GM19468 (cell line): ENCODE measurements at regions not wholly inside any gene's neighbourhood (a gene's known extent, or its start where the extent isn't known, plus 50 kb on each side); places are given as distances from the start of the nearest gene placed in this dataset.

Experiments used
- ATAC-seq: cut with Tn5 transposase; IDR thresholded peaks from one replicate; pipeline ENCODE4 v1.9.1; 2021; ENCODE audit warnings: mild to moderate bottlenecking, moderate library complexity, moderate number of reproducible peaks; ENCODE audit not compliant: unreplicated experiment; ENCODE audit errors: extremely low read depth

- ATAC-seq = no peak
Measured at GRCh38 chr6:84528201-84528600, 236.2 kb downstream of the TBX18 start.

GRCh38 chr6:84526631-84527030 is 237.8 kb downstream of the TBX18 start:
- no peak for ATAC-seq

- no peak for ATAC-seq
Measured at GRCh38 chr6:84525907-84526306, 238.5 kb downstream of the TBX18 start.

GRCh38 chr6:84524636-84525035 is 239.8 kb downstream of the TBX18 start:
- ATAC-seq = no peak

GRCh38 chr6:84522135-84522549 is 242.3 kb downstream of the TBX18 start:
- ATAC-seq = no peak

GRCh38 chr6:84521511-84521910 is 242.9 kb downstream of the TBX18 start:
- no peak for ATAC-seq

- no peak for ATAC-seq
Measured at GRCh38 chr6:84517741-84518530, 246.5 kb downstream of the TBX18 start.

- ATAC-seq = no peak
Measured at GRCh38 chr6:84516154-84516553, 248.2 kb downstream of the TBX18 start.

GRCh38 chr6:84515067-84515466 is 249.3 kb downstream of the TBX18 start:
- ATAC-seq = no peak

GRCh38 chr6:84514089-84514971 is 250.1 kb downstream of the TBX18 start:
- ATAC-seq = no peak

- ATAC-seq = no peak
Measured at GRCh38 chr6:84512391-84512790, 252.0 kb downstream of the TBX18 start.

- ATAC-seq = no peak
Measured at GRCh38 chr6:84511929-84512328, 252.5 kb downstream of the TBX18 start.

GRCh38 chr6:84508981-84509380 is 255.4 kb downstream of the TBX18 start:
- ATAC-seq = no peak

- no peak for ATAC-seq
Measured at GRCh38 chr6:84508334-84508733, 256.1 kb downstream of the TBX18 start.

- no peak for ATAC-seq
Measured at GRCh38 chr6:84504025-84504424, 260.4 kb downstream of the TBX18 start.

GRCh38 chr6:84501315-84501714 is 263.1 kb downstream of the TBX18 start:
- ATAC-seq = no peak

- ATAC-seq = no peak
Measured at GRCh38 chr6:84500726-84501125, 263.7 kb downstream of the TBX18 start.

GRCh38 chr6:84498905-84499304 is 265.5 kb downstream of the TBX18 start:
- ATAC-seq = no peak

GRCh38 chr6:84492241-84493165 is 265.1 kb upstream of the CEP162 start:
- no peak for ATAC-seq

GRCh38 chr6:84489598-84489997 is 262.2 kb upstream of the CEP162 start:
- ATAC-seq = no peak
